ENCODE measurements at regions not wholly inside any gene's neighbourhood (a gene's known extent, or its start where the extent isn't known, plus 50 kb on each side); places are given as distances from the start of the nearest gene placed in this dataset.
A peak's percentile ranks its signal among the peaks of the same experiment; 100 is the strongest.

DNA sequence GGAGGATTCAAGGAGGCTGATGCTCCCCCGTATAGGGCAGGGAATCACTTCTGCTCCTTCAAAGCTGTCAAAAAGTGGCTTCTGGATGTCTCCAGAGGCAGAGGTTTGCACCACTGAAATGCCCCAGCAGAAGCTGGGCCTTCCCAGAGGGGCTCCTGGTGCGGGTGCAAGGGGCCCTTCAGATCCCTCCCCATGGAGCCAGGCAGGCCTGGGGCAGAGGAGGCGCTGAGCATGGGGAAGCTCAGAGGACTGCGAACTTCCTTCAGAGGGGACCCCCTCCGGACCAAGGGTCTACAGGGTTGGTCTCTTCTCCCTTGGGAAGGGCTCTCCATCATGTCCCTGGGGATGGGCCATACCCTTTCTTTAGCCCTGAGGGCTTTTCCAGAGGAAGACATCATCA, 341.2 kb downstream of the DYSF start:
- Histone ChIP-seq H3K27ac (no peak overlapping the region), H3K9me3 (no peaks in the 10 kb centered on the region), H3K4me3 (no peak overlapping the region), H3K27me3 (no peaks in the 10 kb centered on the region), H3K4me1 (peaks cover 10% of the 10 kb centered on the region), H3K36me3 (no peaks in the 10 kb centered on the region)
- 61% methylated on average over 3 of the region's 5 CpGs for WGBS
- no peak for DNase-seq (ENCODE audit: low spot score in 2 of 2)
- TF ChIP-seq POLR2AphosphoS5 (IDR thresholded peaks at IDR 0.05) (no peak), EP300 (IDR thresholded peaks at IDR 0.05) (no peak), POLR2A (IDR thresholded peaks at IDR 0.05) (no peak)
- TF ChIP-seq, protein P1, sequence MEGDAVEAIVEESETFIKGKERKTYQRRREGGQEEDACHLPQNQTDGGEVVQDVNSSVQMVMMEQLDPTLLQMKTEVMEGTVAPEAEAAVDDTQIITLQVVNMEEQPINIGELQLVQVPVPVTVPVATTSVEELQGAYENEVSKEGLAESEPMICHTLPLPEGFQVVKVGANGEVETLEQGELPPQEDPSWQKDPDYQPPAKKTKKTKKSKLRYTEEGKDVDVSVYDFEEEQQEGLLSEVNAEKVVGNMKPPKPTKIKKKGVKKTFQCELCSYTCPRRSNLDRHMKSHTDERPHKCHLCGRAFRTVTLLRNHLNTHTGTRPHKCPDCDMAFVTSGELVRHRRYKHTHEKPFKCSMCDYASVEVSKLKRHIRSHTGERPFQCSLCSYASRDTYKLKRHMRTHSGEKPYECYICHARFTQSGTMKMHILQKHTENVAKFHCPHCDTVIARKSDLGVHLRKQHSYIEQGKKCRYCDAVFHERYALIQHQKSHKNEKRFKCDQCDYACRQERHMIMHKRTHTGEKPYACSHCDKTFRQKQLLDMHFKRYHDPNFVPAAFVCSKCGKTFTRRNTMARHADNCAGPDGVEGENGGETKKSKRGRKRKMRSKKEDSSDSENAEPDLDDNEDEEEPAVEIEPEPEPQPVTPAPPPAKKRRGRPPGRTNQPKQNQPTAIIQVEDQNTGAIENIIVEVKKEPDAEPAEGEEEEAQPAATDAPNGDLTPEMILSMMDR (IDR thresholded peaks at IDR 0.05), result no peak

DNA sequence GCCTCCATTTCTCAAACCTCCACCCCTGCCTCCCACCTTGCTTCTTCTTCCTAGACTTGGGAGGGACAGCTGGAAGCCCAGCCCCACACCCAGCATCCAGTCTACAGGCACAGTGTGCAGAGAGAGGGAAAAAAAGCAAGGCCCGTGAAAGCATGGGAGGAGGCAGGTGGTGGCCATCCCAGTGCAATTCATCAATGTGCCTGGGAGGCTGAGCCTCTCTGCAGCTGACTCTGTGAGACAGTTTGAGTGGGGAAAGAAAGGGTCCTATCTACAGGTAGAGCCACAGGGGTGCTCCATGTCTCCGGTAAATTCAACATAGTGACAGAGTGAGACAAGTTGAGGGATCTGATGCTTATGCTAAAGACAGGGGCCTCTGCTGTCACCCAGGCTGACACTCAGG, 340.6 kb downstream of the DYSF start:
- Histone ChIP-seq H3K27me3 (no peaks in the 10 kb centered on the region), H3K9me3 (no peaks in the 10 kb centered on the region), H3K4me1 (peaks cover 10% of the 10 kb centered on the region), H3K36me3 (no peaks in the 10 kb centered on the region), H3K27ac (no peak overlapping the region), H3K4me3 (no peak overlapping the region)
- DNase-seq (ENCODE audit: low spot score in 2 of 2), result no peak
- TF ChIP-seq POLR2A (IDR thresholded peaks at IDR 0.05), result no peak
- TF ChIP-seq EP300 (IDR thresholded peaks at IDR 0.05), result no peak
- TF ChIP-seq, protein P1 (IDR thresholded peaks at IDR 0.05), result no peak
- TF ChIP-seq POLR2AphosphoS5 (IDR thresholded peaks at IDR 0.05), result no peak
- WGBS, result 90% methylated on average over 2 of the region's 2 CpGs

DNA sequence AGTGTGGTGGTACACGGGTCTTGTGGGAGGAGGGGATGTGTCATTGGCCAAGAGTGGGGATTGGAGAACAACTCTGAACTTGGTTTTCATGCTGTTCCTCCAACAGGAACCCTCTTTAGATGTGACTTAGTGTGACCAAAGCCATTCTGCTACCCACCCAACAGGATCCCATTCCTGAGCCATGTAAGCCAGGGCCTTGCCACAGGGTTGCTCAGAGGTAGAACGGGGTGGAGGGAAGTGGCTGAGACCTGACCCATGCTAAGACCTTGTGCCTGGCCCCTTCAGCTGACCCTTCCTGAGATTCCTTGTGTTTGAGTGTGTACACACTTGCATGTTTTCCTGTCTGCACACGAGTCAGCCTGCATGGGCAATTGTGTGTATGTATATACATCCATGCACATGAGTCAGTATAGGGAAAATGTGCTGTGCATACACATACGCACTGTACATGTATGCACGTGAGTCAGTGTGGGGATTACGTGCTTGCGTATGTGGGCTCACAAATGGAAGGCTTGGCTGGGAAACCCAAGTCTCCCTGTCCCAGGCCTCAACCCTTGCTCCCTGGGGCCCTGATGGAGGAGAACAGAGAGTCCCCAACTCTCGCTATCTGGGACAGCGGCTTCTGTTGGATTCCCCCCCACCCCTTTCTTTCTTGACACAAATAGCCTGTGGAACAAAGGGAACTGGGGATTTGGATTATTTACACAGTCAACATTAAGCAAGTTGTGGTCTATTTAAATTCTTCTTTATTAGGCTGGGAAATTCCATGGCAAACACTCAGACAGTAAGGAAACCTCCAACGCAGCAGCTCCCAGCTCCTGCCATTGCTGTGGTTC, 339.8 kb downstream of the DYSF start:
- DNase-seq (ENCODE audit: low spot score in 2 of 2), result no peak
- no peaks in the 10 kb centered on the region for H3K36me3 ChIP-seq
- H3K4me3 ChIP-seq, result no peak overlapping the region
- H3K4me1 ChIP-seq, result peaks cover 10% of the 10 kb centered on the region
- no peak for TF ChIP-seq EP300 (IDR thresholded peaks at IDR 0.05)
- no peak for TF ChIP-seq POLR2A (IDR thresholded peaks at IDR 0.05)
- no peak for TF ChIP-seq POLR2AphosphoS5 (IDR thresholded peaks at IDR 0.05)
- TF ChIP-seq, protein P1 (IDR thresholded peaks at IDR 0.05), result no peak
- H3K27me3 ChIP-seq, result peaks cover 2% of the 10 kb centered on the region
- no peak overlapping the region for H3K27ac ChIP-seq
- H3K9me3 ChIP-seq, result no peaks in the 10 kb centered on the region
- 75% methylated on average over 10 of the region's 10 CpGs for WGBS

DNA sequence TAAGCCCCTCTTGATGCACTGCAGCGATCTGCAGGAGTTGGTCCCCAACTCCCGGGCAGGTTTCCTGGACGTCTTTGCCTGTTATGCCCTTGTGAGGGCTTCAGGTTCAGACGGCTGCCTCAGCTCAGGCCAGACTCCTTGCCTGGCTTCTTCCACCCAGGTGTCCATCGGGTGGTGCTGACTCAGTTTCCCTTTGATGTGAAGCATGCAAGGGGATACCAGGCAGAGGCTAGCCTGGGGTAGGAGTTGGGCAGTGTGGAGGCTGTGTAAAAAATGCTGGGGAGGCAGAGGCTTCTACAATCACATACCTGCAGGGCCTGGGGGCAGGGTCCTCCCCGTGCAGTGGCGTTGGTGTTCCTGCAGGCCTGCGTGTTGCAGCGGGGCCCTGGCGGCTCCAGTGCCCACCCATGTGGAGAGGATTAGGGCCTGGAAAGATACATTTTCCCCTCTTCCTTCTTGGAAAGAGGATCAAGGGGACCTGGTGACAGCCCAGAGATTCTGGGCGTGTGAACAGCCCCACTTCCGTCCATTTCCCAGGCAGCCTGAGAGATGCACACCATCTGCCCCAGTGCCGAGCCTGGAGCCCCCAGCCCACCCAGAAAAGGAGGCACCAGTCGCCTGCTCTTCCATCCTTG, 338.3 kb downstream of the DYSF start:
- peak in 1 of 2 donors; percentile 47 for DNase-seq (ENCODE audit: low spot score in 2 of 2)
- no peak overlapping the region for H3K4me3 ChIP-seq
- no peaks in the 10 kb centered on the region for H3K9me3 ChIP-seq
- no peak overlapping the region for H3K27ac ChIP-seq
- H3K27me3 ChIP-seq, result peaks cover 2% of the 10 kb centered on the region
- H3K4me1 ChIP-seq, result peaks cover 10% of the 10 kb centered on the region
- TF ChIP-seq POLR2AphosphoS5 (IDR thresholded peaks at IDR 0.05), result no peak
- TF ChIP-seq POLR2A (IDR thresholded peaks at IDR 0.05), result no peak
- TF ChIP-seq, protein P1 (IDR thresholded peaks at IDR 0.05), result no peak
- 85% methylated on average over 10 of the region's 14 CpGs for WGBS
- no peaks in the 10 kb centered on the region for H3K36me3 ChIP-seq

DNA sequence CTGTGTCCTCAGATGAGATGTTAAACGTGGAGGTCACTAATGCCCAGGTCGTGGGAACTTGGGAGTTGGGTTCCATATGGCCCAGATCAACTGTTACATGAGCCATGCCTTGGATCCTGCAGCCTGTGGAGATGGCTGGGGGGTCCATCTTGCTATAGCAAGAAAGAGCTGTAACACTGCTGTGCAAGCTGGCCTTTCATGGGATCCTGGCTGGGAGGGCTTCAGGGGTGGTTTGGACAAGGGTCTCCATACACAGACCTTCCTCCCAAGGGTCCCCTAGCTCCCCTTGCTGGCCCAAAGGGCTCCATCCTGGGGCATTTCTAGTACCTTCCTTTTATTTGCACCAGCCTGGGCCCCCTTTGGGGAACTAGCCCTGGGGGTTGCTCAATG, 337.7 kb downstream of the DYSF start:
- 68% methylated on average over 2 of the region's 2 CpGs for WGBS
- H3K9me3 ChIP-seq, result no peaks in the 10 kb centered on the region
- H3K4me1 ChIP-seq, result peaks cover 5% of the 10 kb centered on the region
- no peak overlapping the region for H3K4me3 ChIP-seq
- TF ChIP-seq POLR2A (IDR thresholded peaks at IDR 0.05), result no peak
- DNase-seq (ENCODE audit: low spot score in 2 of 2), result peak; percentile 29 to 35
- no peak overlapping the region for H3K27ac ChIP-seq
- no peaks in the 10 kb centered on the region for H3K36me3 ChIP-seq
- H3K27me3 ChIP-seq, result peaks cover 2% of the 10 kb centered on the region
